GM03348 (cell line): ENCODE measurements at regions not wholly inside any gene's neighbourhood (a gene's known extent, or its start where the extent isn't known, plus 50 kb on each side); places are given as distances from the start of the nearest gene placed in this dataset.

Experiments used
- DNase-seq: peaks from one replicate; pipeline ENCODE4 v3.0.0; 2012; ENCODE audit warnings: low spot score

GRCh38 chr2:201969241-201969937 lies 64.3 kb upstream of the FZD7 start:
- DNase-seq = no peak

DNA sequence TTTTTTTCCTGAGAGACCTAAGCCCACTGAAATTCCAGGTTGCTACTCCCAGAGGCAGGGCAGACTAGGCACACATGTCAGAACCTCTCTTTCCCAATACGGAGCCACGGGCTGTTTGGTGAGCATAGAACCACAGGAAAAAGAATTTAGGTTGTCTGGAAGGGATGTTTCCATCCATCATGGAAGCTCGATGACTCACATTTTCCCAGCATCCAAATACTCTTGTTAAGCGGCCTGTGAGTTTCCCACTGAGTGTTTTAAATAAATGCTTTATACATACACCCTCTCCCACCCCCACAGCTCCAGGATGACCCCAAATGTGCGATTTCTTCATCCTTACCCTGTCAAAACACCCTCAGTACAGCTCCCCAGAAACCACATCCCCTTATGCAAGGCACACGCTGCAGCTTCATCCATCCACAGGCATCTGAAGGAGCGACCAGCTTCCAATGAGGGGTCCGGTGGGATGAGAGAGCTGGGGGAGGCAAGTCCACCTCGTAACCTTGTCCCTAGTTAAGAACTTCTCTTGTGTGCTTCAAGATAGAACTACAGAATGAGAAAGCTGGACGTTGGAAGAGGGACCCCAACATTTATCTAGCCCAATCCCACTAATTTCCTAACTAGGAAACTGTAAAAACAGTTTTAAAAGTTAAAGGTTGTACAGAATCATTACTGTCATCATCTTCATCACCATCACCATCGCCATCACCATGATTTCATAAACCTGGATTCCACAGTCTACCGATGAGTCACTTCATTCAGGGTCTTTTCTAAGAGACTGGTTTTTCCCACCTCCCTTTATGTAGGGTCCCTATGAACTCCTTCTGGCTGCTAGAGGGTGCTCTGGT lies 63.5 kb upstream of the FZD7 start:
- no peak for DNase-seq

- DNase-seq = no peak
Observed at GRCh38 chr2:201970786-201971108, 62.9 kb upstream of the FZD7 start.

DNA sequence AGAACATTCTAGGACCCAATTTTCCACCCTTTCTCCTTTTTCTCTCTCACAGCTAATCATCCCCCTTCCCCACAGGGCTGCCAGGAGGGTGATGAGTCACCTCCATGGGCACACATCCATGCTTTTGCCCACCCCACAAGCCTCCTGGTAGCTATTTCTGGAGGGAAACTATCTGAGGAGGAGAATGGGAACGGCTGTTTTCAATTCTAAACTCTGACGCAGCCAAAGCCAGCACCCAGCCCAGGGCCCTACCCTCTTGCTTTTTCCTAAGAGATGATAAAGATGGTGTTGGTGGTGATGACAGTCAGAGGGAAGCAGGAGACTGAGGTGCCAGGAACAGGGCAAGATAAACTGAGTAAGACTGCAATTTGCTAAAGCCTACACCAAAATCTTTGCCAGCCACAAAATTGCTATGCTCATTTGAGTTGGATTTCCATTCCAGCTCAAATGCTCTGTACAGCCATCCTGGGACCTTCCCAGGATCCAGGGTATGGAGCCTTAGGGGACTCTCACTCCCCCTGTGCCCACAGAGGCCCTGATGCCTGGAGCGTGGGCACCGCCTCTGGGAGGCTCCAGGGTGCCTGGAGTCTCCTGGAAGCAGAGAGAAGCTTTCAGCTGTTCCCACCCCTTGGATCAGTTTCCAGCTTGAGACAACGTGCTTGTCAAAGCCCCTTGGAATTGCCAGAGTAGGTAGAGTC lies 62.0 kb upstream of the FZD7 start:
- peak; percentile 63 for DNase-seq

DNA sequence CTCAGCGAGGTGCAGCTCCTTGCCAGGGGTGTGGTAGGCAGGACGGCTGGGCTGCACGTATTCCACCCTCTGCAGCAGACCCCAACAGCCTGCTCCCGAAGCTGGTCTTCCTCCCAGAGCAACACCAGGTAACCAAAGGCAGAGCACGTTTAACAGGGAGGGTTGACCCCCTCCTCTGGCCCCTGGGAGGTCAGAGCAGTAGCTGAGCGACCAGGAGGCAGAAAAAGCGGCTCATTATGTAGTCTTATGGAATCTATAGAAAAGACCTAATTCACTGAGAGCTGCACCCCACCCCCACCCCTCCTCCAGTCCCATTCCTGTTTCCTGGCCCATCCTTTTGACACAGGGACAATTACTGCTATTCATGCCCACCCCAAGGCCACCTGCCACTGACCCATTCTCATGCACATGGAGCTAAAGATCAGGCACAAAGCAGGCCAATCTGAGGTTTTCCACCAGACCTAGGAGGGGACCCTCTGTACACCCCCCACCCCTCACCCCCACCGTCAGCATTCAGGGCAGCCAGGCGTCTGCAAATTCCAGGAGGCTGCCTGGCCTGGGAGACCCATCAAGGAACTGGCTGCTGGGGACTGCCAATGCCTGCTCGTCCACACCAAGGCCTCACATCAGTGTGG lies 60.9 kb upstream of the FZD7 start:
- DNase-seq = no peak

- DNase-seq = no peak
Observed at GRCh38 chr2:201973305-201973928, 60.2 kb upstream of the FZD7 start.

DNA sequence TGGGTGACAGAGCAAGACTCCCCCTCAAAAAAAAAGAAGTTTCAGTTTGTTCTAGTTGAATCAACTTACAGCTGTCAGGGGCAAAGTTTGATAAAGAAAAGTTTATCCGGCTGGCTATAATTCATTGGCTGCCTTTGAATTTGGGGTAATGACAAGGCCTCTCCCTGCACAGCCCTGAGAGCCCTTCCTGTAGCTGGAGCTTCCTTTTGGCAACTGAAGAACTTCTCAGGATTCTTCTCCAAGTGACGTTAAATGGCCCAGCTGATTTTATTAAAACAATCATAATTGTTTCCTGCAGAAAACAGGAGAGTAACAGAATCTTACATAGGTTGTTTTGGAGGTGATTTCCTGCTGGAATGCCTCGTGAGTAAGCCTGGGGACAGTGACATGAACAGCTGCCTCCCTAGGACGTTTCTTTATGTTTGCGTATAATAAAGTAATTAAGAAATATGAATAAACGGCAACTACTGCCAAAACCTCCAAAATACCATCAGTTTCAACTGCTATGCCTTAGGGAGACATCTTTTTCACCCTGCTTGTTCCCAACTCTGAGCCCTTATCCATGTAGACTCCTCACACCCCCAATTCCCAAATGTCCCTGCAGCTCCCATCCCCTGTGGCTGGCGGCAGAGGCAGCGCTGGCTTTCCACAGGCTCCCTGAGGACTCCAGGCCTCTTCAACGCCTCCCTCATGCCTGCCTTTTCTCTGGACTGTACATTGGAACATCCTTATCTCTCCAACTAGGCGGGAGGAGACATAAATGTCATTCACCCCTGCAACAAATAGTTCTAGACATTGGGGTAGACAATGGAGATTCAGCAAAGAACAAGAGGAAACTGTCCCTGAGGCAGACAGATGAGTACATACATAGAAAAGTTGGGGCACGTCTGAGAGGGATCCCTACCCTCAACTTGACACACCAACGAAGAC lies 59.2 kb upstream of the FZD7 start:
- DNase-seq = no peak

DNA sequence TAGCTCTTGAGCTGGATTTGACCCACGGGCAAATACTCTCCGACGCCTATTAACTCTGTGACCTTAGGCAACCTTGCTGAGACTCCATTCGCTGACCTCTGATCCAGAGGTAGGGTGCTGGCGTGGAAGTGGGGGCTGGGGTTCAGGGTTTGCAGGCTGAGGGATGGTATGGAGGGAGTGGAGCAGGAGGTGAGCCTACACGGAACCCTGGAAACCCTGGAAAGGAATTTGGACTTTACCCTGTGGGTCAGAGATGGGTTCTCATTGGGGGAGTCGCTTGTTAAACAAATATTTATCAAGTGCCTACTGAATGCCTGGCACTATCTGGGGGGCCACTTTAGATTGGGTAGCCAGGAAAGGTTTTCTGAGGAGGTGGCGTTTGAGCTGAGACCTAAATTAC lies 58.2 kb upstream of the FZD7 start:
- DNase-seq = no peak

- DNase-seq = no peak
Observed at GRCh38 chr2:201975964-201976612, 57.6 kb upstream of the FZD7 start.

DNA sequence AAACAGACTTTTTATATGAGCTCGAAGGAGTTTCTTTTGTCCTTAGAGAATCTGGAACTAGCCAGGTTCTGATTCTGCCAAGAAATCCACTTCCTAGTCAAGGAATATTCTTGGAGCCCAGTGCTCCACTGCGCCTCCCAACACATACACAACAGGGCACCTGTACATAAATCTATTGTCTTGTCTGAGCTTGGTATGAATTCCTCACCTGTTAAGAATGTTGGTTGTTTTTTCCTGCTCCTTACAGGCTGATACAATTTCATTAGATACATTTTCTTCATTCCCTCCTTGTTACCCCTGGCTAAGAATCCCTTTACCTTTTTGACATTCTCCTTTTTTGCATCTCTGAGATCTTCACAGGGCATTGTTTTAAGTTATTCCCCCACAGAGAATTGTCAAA lies 56.0 kb upstream of the FZD7 start:
- DNase-seq = no peak

DNA sequence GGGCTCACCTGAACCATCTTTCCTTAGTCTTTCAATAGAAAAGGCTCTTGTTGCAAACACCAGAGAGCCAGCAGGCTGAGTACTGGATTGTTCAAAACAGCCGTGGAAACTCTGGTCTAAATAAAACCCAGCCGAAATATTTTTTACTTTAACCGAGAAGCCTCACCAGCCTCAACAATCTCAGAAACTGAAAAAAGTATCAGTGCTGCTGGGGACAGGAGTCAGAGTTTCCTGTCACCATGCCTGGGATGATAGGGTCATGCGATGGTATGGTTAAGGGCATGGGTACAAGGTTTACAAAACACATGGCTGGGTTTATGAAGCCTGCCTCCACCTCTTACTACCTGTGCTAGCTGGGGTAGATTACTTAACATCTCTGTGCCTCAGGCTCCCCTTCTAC lies 55.3 kb upstream of the FZD7 start:
- DNase-seq = no peak

DNA sequence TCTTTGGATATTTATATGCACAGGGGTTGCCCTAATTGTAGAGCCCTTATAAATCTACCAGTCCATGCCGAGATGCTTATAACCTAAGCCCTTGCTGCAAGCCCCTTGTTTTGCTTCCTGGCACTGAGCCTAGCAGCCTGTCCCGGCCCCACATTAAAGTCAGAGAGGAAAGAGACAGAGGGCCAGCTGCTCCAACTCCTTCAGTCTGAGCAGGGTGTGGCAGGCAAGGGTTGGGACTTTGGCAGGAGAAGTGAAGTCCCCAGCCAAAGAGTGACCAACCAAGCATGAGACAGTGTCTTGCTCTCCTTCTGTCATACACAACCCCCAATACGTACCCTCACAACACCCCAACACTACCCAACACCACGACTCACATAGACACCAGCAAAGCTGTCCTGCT lies 54.7 kb upstream of the FZD7 start:
- DNase-seq = no peak

GRCh38 chr2:201980389-201980821 lies 53.2 kb upstream of the FZD7 start:
- DNase-seq = no peak

DNA sequence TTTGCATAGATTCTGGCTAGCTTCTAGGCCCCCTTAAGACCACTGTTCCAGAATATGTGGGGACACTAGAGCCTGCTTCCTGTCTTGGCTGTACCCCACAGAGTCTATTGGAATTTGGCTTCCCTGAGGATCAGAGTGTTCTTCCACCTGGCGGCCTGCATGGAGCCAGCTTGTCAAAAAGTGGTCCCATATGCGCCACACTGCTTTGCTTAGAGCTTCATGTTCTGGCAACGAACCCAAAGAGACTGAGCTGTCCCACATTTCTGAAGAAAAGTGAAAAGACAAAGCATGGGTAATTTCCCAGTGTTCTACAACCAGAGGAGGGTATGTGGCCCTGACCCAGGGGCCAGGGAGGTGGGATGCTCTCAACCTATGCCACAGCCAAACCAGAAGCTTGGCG lies 52.7 kb upstream of the FZD7 start:
- no peak for DNase-seq

DNA sequence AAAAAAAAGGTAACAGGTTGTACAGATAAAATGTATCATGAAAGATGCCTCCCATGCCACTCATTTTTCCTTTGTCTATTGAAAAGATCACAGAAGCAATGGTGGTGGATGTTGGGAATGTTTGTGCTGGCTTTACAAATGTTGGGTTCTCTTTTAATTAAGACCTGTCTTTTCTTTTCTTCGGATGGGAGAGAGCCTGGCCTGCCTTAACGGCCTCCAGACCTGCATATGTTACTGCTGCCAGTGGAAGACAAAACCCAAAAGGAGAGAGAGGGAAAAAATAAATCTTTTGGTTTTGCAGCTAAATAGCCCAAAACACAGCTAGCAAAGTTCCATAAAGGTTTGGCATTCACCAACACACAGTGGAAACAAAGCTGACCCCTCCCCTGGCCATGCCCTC lies 50.5 kb upstream of the FZD7 start:
- no peak for DNase-seq

GRCh38 chr2:201983800-201984199 lies 49.9 kb upstream of the FZD7 start:
- DNase-seq = no peak
